SK-N-SH treated with all-trans-retinoic acid at 6 μM for 48 hours (cell line): ENCODE measurements at regions not wholly inside any gene's neighbourhood (a gene's known extent, or its start where the extent isn't known, plus 50 kb on each side); places are given as distances from the start of the nearest gene placed in this dataset.

Experiments
- ATAC-seq: fragments of 200-7000 bp; cut with Tn5 transposase; 3 replicates; pipeline ENCODE4 v1.9.1; 2020; ENCODE audit warnings: mild to moderate bottlenecking, moderate library complexity
- CREB5 ChIP-seq: fragments of 250-450 bp; sonication (Bioruptor Pico); IDR thresholded peaks from 2 replicates; pipeline ENCODE4 v1.5.1; 2020; ENCODE audit warnings: low read depth, mild to moderate bottlenecking, moderate library complexity
- CSDC2 ChIP-seq: fragments of 250-450 bp; sonication (Bioruptor Pico); IDR thresholded peaks from 2 replicates; pipeline ENCODE4 v1.5.0; 2020; ENCODE audit warnings: mild to moderate bottlenecking, moderate library complexity
- CSRNP3 ChIP-seq: fragments of 250-450 bp; sonication (Bioruptor Pico); IDR thresholded peaks from 2 replicates; pipeline ENCODE4 v1.5.1; 2021; ENCODE audit warnings: mild to moderate bottlenecking, moderate library complexity
- ESRRG ChIP-seq: fragments of 250-450 bp; sonication (Bioruptor Pico); IDR thresholded peaks from 2 replicates; pipeline ENCODE4 v1.6.1; 2021; ENCODE audit warnings: mild to moderate bottlenecking
- GLIS3 ChIP-seq: fragments of 250-450 bp; sonication (Bioruptor Pico); IDR thresholded peaks from 2 replicates; pipeline ENCODE4 v1.5.0; 2020; ENCODE audit warnings: mild to moderate bottlenecking, moderate library complexity
- ISL1 ChIP-seq: fragments of 250-450 bp; sonication (Bioruptor Pico); IDR thresholded peaks from 2 replicates; pipeline ENCODE4 v2.1.2; 2022; ENCODE audit warnings: mild to moderate bottlenecking, moderate library complexity
- OSR1 ChIP-seq: fragments of 250-450 bp; sonication (Bioruptor Pico); IDR thresholded peaks from 2 replicates; pipeline ENCODE4 v1.8.0; 2022; ENCODE audit warnings: moderate library complexity, mild to moderate bottlenecking, inconsistent platforms
- POU6F1 ChIP-seq: fragments of 250-450 bp; sonication (Bioruptor Pico); IDR thresholded peaks from 2 replicates; pipeline ENCODE4 v1.8.0; 2021; ENCODE audit warnings: low read depth, mild to moderate bottlenecking, moderate library complexity, borderline replicate concordance
- PPARA ChIP-seq: fragments of 250-450 bp; sonication (Bioruptor Pico); IDR thresholded peaks from 2 replicates; pipeline ENCODE4 v1.5.0; 2020; ENCODE audit warnings: mild to moderate bottlenecking, borderline replicate concordance
- RARB ChIP-seq: fragments of 250-450 bp; sonication (Bioruptor Pico); IDR thresholded peaks from 2 replicates; pipeline ENCODE4 v1.8.0; 2021; ENCODE audit warnings: mild to moderate bottlenecking, moderate library complexity
- SNAI2 ChIP-seq: fragments of 250-450 bp; sonication (Bioruptor Pico); IDR thresholded peaks from 2 replicates; pipeline ENCODE4 v1.5.0; 2020; ENCODE audit warnings: mild to moderate bottlenecking, moderate library complexity
- TCF4 ChIP-seq: fragments of 250-450 bp; sonication (Bioruptor Pico); IDR thresholded peaks from 2 replicates; pipeline ENCODE4 v1.8.0; 2021; ENCODE audit warnings: mild to moderate bottlenecking, moderate library complexity, borderline replicate concordance
- TSHZ2 ChIP-seq: fragments of 250-450 bp; sonication (Bioruptor Pico); IDR thresholded peaks from 2 replicates; pipeline ENCODE4 v1.5.0; 2020; ENCODE audit warnings: mild to moderate bottlenecking, moderate library complexity
- ZC3H10 ChIP-seq: fragments of 250-450 bp; sonication (Bioruptor Pico); IDR thresholded peaks from 2 replicates; pipeline ENCODE4 v1.5.1; 2021; ENCODE audit warnings: mild to moderate bottlenecking, moderate library complexity
- ZFP3 ChIP-seq: fragments of 250-450 bp; sonication (Bioruptor Pico); IDR thresholded peaks from 2 replicates; pipeline ENCODE4 v1.5.0; 2020; ENCODE audit warnings: mild to moderate bottlenecking, moderate library complexity
- ZFP30 ChIP-seq: fragments of 450-650 bp; formaldehyde crosslinking; IDR thresholded peaks from 2 replicates; pipeline ENCODE4 v1.5.0; 2022; ENCODE audit warnings: mild to moderate bottlenecking, moderate library complexity
- ZNF565 ChIP-seq: fragments of 450-650 bp; formaldehyde crosslinking; conservative IDR thresholded peaks from 2 replicates; pipeline ENCODE4 v1.5.0; 2020; ENCODE audit warnings: low read depth, mild to moderate bottlenecking, moderate library complexity
- ZNF8 ChIP-seq: fragments of 450-650 bp; formaldehyde crosslinking; IDR thresholded peaks from 2 replicates; pipeline ENCODE4 v1.5.0; 2020; ENCODE audit warnings: mild to moderate bottlenecking, moderate library complexity

GRCh38 chr16:35689764-35690163, 2230.4 kb downstream of the TP53TG3F start:
- TF ChIP-seq TCF4 (CRISPR knock-in tag) (no peak), TSHZ2 (no peak), GLIS3 (CRISPR knock-in tag) (no peak), RARB (CRISPR knock-in tag) (no peak)
- no peak for ATAC-seq

GRCh38 chr16:35690413-35690812, 2231.0 kb downstream of the TP53TG3F start:
- no peak for TF ChIP-seq ZNF8
- TF ChIP-seq TSHZ2 = no peak
- no peak for TF ChIP-seq TCF4 (CRISPR knock-in tag)
- no peak for TF ChIP-seq ZFP30 (CRISPR knock-in tag)
- no peak for TF ChIP-seq ZNF565 (CRISPR knock-in tag)
- TF ChIP-seq ZC3H10 = no peak
- TF ChIP-seq RARB (CRISPR knock-in tag) = no peak
- no peak for TF ChIP-seq CSDC2 (CRISPR knock-in tag)
- no peak for TF ChIP-seq POU6F1 (CRISPR knock-in tag)
- no peak for TF ChIP-seq ESRRG (CRISPR knock-in tag)
- no peak for TF ChIP-seq CREB5
- no peak for TF ChIP-seq CSRNP3
- TF ChIP-seq SNAI2 = no peak
- no peak for TF ChIP-seq ISL1 (CRISPR knock-in tag)
- TF ChIP-seq PPARA (CRISPR knock-in tag) = no peak
- no peak for TF ChIP-seq ZFP3 (CRISPR knock-in tag)
- no peak for ATAC-seq

GRCh38 chr16:35691057-35691456, 2231.6 kb downstream of the TP53TG3F start:
- ATAC-seq = no peak

More at GRCh38 chr16:35691057-35691456, 2231.6 kb downstream of the TP53TG3F start:
- TF ChIP-seq ZNF8 (no peak), ZFP30 (CRISPR knock-in tag) (no peak), PPARA (CRISPR knock-in tag) (no peak), CREB5 (no peak), CSRNP3 (no peak), ISL1 (CRISPR knock-in tag) (no peak), POU6F1 (CRISPR knock-in tag) (no peak), OSR1 (CRISPR knock-in tag) (no peak)
